CD8-positive, alpha-beta memory T cell (primary cell): ENCODE measurements at regions not wholly inside any gene's neighbourhood (a gene's known extent, or its start where the extent isn't known, plus 50 kb on each side); places are given as distances from the start of the nearest gene placed in this dataset.
"Not testable (repeated sequence)": the region's sequence is repeated elsewhere in the genome, so short reads cannot be mapped to it uniquely, and the experiment has no call there.

Experiments used
- CTCF ChIA-PET: fragments of 350-600 bp; sonication (Branson Sonifier 250); formaldehyde crosslinking; loops from one replicate; lab custom pipeline; 2021; ENCODE audit warnings: antibody characterized with exemption; lab: Charles Lee
- POLR2A ChIA-PET: fragments of 350-600 bp; sonication (Branson Sonifier 250); formaldehyde crosslinking; loops from one replicate; lab custom pipeline; 2021; ENCODE audit warnings: antibody characterized with exemption; lab: Charles Lee
- DNase-seq, 5 donors: peaks; one replicate each; pipeline versions ENCODE4 v3.0.0 to v3.0.0-alpha.2; 2020 to 2022; ENCODE audit warnings: mixed read lengths in 1 of 5
- H3K27ac ChIP-seq: one replicate; pipeline ENCODE4 v1.7.0; 2013; ENCODE audit warnings: low read depth, mild to moderate bottlenecking, low read length, moderate library complexity
- H3K27me3 ChIP-seq: 2 replicates; pipeline ENCODE4 v1.7.0; 2013; ENCODE audit warnings: low read length, mild to moderate bottlenecking; ENCODE audit not compliant: insufficient read depth, poor library complexity, severe bottlenecking
- H3K36me3 ChIP-seq: 2 replicates; pipeline ENCODE4 v1.7.0; 2013; ENCODE audit warnings: mild to moderate bottlenecking, low read length, moderate library complexity; ENCODE audit not compliant: insufficient read depth
- H3K4me1 ChIP-seq: 2 replicates; pipeline ENCODE4 v1.7.0; 2013; ENCODE audit warnings: mild to moderate bottlenecking, low read length, moderate library complexity; ENCODE audit not compliant: insufficient read depth
- H3K4me3 ChIP-seq: 2 replicates; pipeline ENCODE4 v1.7.0; 2013; ENCODE audit warnings: mild to moderate bottlenecking, low read length
- H3K9me3 ChIP-seq: 2 replicates; pipeline ENCODE4 v1.7.0; 2013; ENCODE audit warnings: mild to moderate bottlenecking, low read length
- H3K27ac Mint-ChIP-seq, 8 donors: one replicate each; pipeline ENCODE4 v1.8.0; 2020 to 2021; ENCODE audit warnings: mixed read lengths in 8 of 8, mild to moderate bottlenecking in 6 of 8, inconsistent platforms in 3 of 8, moderate library complexity in 3 of 8
- H3K27me3 Mint-ChIP-seq, 2 donors: one replicate each; pipeline ENCODE4 v1.8.0; 2020 to 2021; ENCODE audit warnings: mixed read lengths in 2 of 2, mild to moderate bottlenecking in 1 of 2, moderate library complexity in 1 of 2
- H3K36me3 Mint-ChIP-seq, 3 donors: one replicate each; pipeline ENCODE4 v1.8.0; 2020 to 2021; ENCODE audit warnings: mixed read lengths in 3 of 3, inconsistent platforms in 1 of 3, mild to moderate bottlenecking in 1 of 3
- H3K4me1 Mint-ChIP-seq, 3 donors: one replicate each; pipeline ENCODE4 v1.8.0; 2020 to 2021; ENCODE audit warnings: mixed read lengths in 3 of 3, inconsistent platforms in 1 of 3, mild to moderate bottlenecking in 1 of 3
- H3K4me3 Mint-ChIP-seq, 7 donors: one replicate each; pipeline ENCODE4 v1.8.0; 2020 to 2021; ENCODE audit warnings: mixed read lengths in 7 of 7, mild to moderate bottlenecking in 6 of 7, moderate library complexity in 4 of 7, inconsistent platforms in 2 of 7
- H3K9me3 Mint-ChIP-seq, 5 donors: one replicate each; pipeline ENCODE4 v1.8.0; 2020 to 2022; ENCODE audit warnings: mixed read lengths in 5 of 5, mild to moderate bottlenecking in 3 of 5, moderate library complexity in 2 of 5, inconsistent platforms in 1 of 5

- no peaks in the 10 kb centered on the region for H3K4me1 Mint-ChIP-seq
- H3K27ac Mint-ChIP-seq = no peak overlapping the region
- Histone ChIP-seq H3K27me3 (no peaks in the 10 kb centered on the region), H3K4me1 (no peaks in the 10 kb centered on the region), H3K27ac (no peak overlapping the region), H3K9me3 (no peaks in the 10 kb centered on the region), H3K4me3 (no peak overlapping the region), H3K36me3 (no peaks in the 10 kb centered on the region)
- ChIA-PET POLR2A (no interaction called here), CTCF (no interaction called here)
- H3K9me3 Mint-ChIP-seq = peaks cover 0 to 6% (median 0%) of the 10 kb centered on the region in 5 donors
- H3K27me3 Mint-ChIP-seq = no peaks in the 10 kb centered on the region
- H3K4me3 Mint-ChIP-seq = no peak overlapping the region
- no peaks in the 10 kb centered on the region for H3K36me3 Mint-ChIP-seq
- no peak for DNase-seq
Measured at GRCh38 chr4:10837151-10837550, 152.6 kb upstream of the CLNK start.

- Mint-ChIP-seq H3K9me3 (peaks cover 0 to 2% (median 0%) of the 10 kb centered on the region in 5 donors), H3K4me3 (no peak overlapping the region), H3K36me3 (no peaks in the 10 kb centered on the region), H3K4me1 (peaks cover 0 to 4% (median 3%) of the 10 kb centered on the region in 3 donors), H3K27me3 (no peaks in the 10 kb centered on the region), H3K27ac (no peak overlapping the region)
- Histone ChIP-seq H3K27ac (no peak overlapping the region), H3K4me3 (no peak overlapping the region), H3K36me3 (no peaks in the 10 kb centered on the region), H3K27me3 (no peaks in the 10 kb centered on the region), H3K9me3 (no peaks in the 10 kb centered on the region), H3K4me1 (no peaks in the 10 kb centered on the region)
- CTCF ChIA-PET = no interaction called here
- DNase-seq = no peak
- POLR2A ChIA-PET = no interaction called here
Measured at GRCh38 chr4:10832806-10833628, 148.4 kb upstream of the CLNK start.

- H3K9me3 Mint-ChIP-seq = peaks cover 0 to 2% (median 0%) of the 10 kb centered on the region in 5 donors
- CTCF ChIA-PET = no interaction called here
Measured at GRCh38 chr4:10831727-10832408, 147.3 kb upstream of the CLNK start.

GRCh38 chr4:10828918-10829538 is 144.5 kb upstream of the CLNK start:
- H3K4me1 ChIP-seq, H3K36me3 ChIP-seq, CTCF ChIA-PET, H3K4me3 ChIP-seq, H3K9me3 Mint-ChIP-seq, H3K27ac ChIP-seq, POLR2A ChIA-PET, H3K9me3 ChIP-seq, DNase-seq, H3K36me3 Mint-ChIP-seq, H3K27me3 Mint-ChIP-seq, H3K27me3 ChIP-seq, H3K4me1 Mint-ChIP-seq: not testable (repeated sequence)
- peak overlapping the region in 5 of 8 donors; percentile 23 to 90 (median 72) for H3K27ac Mint-ChIP-seq
- peak overlapping the region; percentile 20 to 87 (median 81) for H3K4me3 Mint-ChIP-seq

More at GRCh38 chr4:10831727-10832408, 147.3 kb upstream of the CLNK start:
- DNase-seq = no peak
- no peaks in the 10 kb centered on the region for H3K4me1 ChIP-seq
- Mint-ChIP-seq H3K36me3 (no peaks in the 10 kb centered on the region), H3K27ac (peak overlapping the region in 1 of 8 donors; percentile 40), H3K4me1 (peaks cover 0 to 4% (median 3%) of the 10 kb centered on the region in 3 donors), H3K27me3 (no peaks in the 10 kb centered on the region), H3K4me3 (no peak overlapping the region)
- H3K4me3 ChIP-seq = no peak overlapping the region
- no peaks in the 10 kb centered on the region for H3K27me3 ChIP-seq
- POLR2A ChIA-PET = no interaction called here
- no peaks in the 10 kb centered on the region for H3K36me3 ChIP-seq
- no peaks in the 10 kb centered on the region for H3K9me3 ChIP-seq
- no peak overlapping the region for H3K27ac ChIP-seq

GRCh38 chr4:10821826-10822225 is 137.3 kb upstream of the CLNK start:
- ChIA-PET CTCF (no interaction called here), POLR2A (no interaction called here)
- Mint-ChIP-seq H3K4me1 (no peaks in the 10 kb centered on the region), H3K27ac (no peak overlapping the region), H3K4me3 (no peak overlapping the region), H3K9me3 (no peaks in the 10 kb centered on the region), H3K36me3 (no peaks in the 10 kb centered on the region), H3K27me3 (peaks cover 0 to 1% of the 10 kb centered on the region in 2 donors)
- Histone ChIP-seq H3K36me3 (no peaks in the 10 kb centered on the region), H3K27ac (no peak overlapping the region), H3K4me3 (no peak overlapping the region), H3K9me3 (no peaks in the 10 kb centered on the region), H3K27me3 (no peaks in the 10 kb centered on the region), H3K4me1 (no peaks in the 10 kb centered on the region)
- no peak for DNase-seq

- H3K27me3 Mint-ChIP-seq = no peaks in the 10 kb centered on the region
- H3K36me3 Mint-ChIP-seq = no peaks in the 10 kb centered on the region
- no peaks in the 10 kb centered on the region for H3K9me3 ChIP-seq
- H3K36me3 ChIP-seq = no peaks in the 10 kb centered on the region
- POLR2A ChIA-PET = no interaction called here
- DNase-seq = no peak
- CTCF ChIA-PET = no interaction called here
- no peak overlapping the region for H3K27ac Mint-ChIP-seq
- no peak overlapping the region for H3K4me3 Mint-ChIP-seq
- no peak overlapping the region for H3K27ac ChIP-seq
- no peaks in the 10 kb centered on the region for H3K27me3 ChIP-seq
- H3K4me1 Mint-ChIP-seq = no peaks in the 10 kb centered on the region
- H3K4me1 ChIP-seq = no peaks in the 10 kb centered on the region
- no peak overlapping the region for H3K4me3 ChIP-seq
- peaks cover 0 to 3% (median 0%) of the 10 kb centered on the region in 5 donors for H3K9me3 Mint-ChIP-seq
Measured at GRCh38 chr4:10816571-10816970, 132.0 kb upstream of the CLNK start.

- Histone ChIP-seq H3K9me3 (no peaks in the 10 kb centered on the region), H3K27me3 (no peaks in the 10 kb centered on the region), H3K27ac (no peak overlapping the region), H3K4me1 (no peaks in the 10 kb centered on the region), H3K4me3 (no peak overlapping the region), H3K36me3 (no peaks in the 10 kb centered on the region)
- Mint-ChIP-seq H3K36me3 (no peaks in the 10 kb centered on the region), H3K4me3 (no peak overlapping the region), H3K4me1 (no peaks in the 10 kb centered on the region), H3K27me3 (no peaks in the 10 kb centered on the region), H3K9me3 (peaks cover 0 to 3% (median 2%) of the 10 kb centered on the region in 5 donors), H3K27ac (no peak overlapping the region)
- POLR2A ChIA-PET = no interaction called here
- DNase-seq = no peak
- CTCF ChIA-PET = no interaction called here
Measured at GRCh38 chr4:10811991-10812390, 127.4 kb upstream of the CLNK start.

GRCh38 chr4:10810411-10810810 is 125.8 kb upstream of the CLNK start:
- peaks cover 0 to 3% (median 2%) of the 10 kb centered on the region in 5 donors for H3K9me3 Mint-ChIP-seq

More at GRCh38 chr4:10810411-10810810, 125.8 kb upstream of the CLNK start:
- Mint-ChIP-seq H3K27ac (no peak overlapping the region), H3K36me3 (no peaks in the 10 kb centered on the region), H3K4me1 (no peaks in the 10 kb centered on the region), H3K4me3 (no peak overlapping the region), H3K27me3 (no peaks in the 10 kb centered on the region)
- POLR2A ChIA-PET = no interaction called here
- Histone ChIP-seq H3K27me3 (no peaks in the 10 kb centered on the region), H3K4me3 (no peak overlapping the region), H3K36me3 (no peaks in the 10 kb centered on the region), H3K27ac (no peak overlapping the region), H3K4me1 (no peaks in the 10 kb centered on the region), H3K9me3 (no peaks in the 10 kb centered on the region)
- no peak for DNase-seq
- CTCF ChIA-PET = no interaction called here
